ENCODE measurements at regions not wholly inside any gene's neighbourhood (a gene's known extent, or its start where the extent isn't known, plus 50 kb on each side); places are given as distances from the start of the nearest gene placed in this dataset.

DNA sequence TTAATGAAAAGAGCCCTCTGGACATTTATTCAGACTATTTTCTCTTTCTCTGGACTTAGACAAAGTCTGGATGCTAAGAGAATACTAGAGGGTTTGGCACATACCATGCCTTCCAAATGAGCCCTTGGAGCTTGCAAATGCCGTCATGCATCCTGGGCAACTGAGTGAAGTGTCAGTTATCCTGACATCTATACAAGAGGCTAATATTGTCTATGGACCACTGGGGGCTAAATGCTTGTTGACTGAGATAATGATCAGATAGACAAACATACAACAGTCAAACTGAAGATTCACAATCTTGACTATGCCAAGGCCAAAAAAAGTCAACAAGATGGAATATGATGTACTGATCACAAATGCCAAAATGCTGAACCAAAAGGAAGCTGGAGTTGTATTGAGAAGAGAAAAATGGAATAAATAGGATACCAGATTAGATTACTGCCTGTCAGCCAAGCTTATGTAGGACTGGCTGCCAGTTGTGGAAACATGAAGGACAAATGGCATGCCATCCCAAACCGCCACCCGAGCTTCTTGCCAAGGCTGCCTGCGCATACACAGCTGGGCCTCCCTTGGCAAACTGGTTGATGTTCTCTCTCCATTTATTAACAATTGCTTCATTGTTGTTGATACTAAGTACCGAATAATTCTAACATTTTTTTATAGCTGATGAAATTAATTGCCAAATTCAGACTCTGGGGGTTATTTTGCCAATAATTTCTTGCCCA lies 240.1 kb upstream of the GRAMD2B start:
- Mint-ChIP-seq H3K4me1 (ENCODE audit: low read depth) (no peaks in the 10 kb centered on the region), H3K36me3 (ENCODE audit: insufficient read depth in 2 of 2) (no peaks in the 10 kb centered on the region)

DNA sequence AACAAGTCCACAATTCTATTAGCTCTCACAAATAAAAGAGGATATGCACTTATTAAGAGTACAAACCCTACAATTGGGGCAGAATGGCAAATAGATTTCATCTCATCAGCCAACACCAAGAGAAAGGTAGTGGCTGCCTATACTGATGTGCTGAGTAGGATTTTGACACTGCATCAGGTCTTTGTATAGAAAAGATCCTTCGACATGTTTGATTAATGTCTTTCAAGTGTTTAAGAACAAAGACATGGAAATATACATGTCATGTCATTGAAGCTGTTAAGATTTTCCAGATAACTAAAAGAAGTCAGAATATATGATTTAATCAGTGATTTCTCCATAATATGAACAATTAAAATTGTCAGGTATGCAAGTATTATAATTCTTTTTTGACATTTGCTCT lies 238.7 kb upstream of the GRAMD2B start:
- Mint-ChIP-seq H3K9me3 (peaks cover 0 to 7% of the 10 kb centered on the region in 2 donors), H3K27me3 (ENCODE audit: low read depth) (no peaks in the 10 kb centered on the region)

More for the DNA sequence above, 240.1 kb upstream of the GRAMD2B start:
- DNase-seq (no peak), ATAC-seq (replicated peaks in 1 of 2) (no peak)
- no peak overlapping the region for H3K27ac Mint-ChIP-seq
- no peaks in the 10 kb centered on the region for H3K27me3 Mint-ChIP-seq (ENCODE audit: low read depth)
- H3K4me3 Mint-ChIP-seq, result no peak overlapping the region
- peaks cover 0 to 7% of the 10 kb centered on the region in 2 donors for H3K9me3 Mint-ChIP-seq

DNA sequence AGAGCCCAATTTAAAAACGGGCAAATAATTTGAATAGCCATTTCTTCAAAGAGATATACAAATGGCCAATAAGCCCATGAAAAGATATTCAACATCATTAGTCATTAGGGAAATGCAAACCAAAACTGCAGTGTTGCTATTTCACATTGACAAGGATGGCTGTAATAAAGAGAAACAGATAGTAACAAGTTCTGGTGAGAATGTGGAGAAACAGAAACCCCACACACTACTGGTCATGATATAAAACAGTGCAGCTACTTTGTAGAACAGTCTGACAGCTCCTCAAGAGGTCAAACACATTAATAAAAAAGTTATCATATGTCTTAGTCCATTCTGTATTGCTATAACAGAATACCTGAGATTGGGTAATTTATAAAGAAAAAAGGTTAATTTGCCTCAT lies 237.0 kb upstream of the GRAMD2B start:
- Mint-ChIP-seq H3K9me3 (peaks cover 0 to 7% of the 10 kb centered on the region in 2 donors), H3K27ac (no peak overlapping the region), H3K4me3 (no peak overlapping the region), H3K36me3 (ENCODE audit: insufficient read depth in 2 of 2) (no peaks in the 10 kb centered on the region), H3K4me1 (ENCODE audit: low read depth) (no peaks in the 10 kb centered on the region), H3K27me3 (ENCODE audit: low read depth) (no peaks in the 10 kb centered on the region)
- no peak for ATAC-seq (replicated peaks in 1 of 2)
- no peak for DNase-seq

More for the DNA sequence above, 238.7 kb upstream of the GRAMD2B start:
- ATAC-seq (replicated peaks in 1 of 2) (no peak), DNase-seq (no peak)
- Mint-ChIP-seq H3K4me3 (no peak overlapping the region), H3K4me1 (ENCODE audit: low read depth) (no peaks in the 10 kb centered on the region), H3K36me3 (ENCODE audit: insufficient read depth in 2 of 2) (no peaks in the 10 kb centered on the region), H3K27ac (no peak overlapping the region)

DNA sequence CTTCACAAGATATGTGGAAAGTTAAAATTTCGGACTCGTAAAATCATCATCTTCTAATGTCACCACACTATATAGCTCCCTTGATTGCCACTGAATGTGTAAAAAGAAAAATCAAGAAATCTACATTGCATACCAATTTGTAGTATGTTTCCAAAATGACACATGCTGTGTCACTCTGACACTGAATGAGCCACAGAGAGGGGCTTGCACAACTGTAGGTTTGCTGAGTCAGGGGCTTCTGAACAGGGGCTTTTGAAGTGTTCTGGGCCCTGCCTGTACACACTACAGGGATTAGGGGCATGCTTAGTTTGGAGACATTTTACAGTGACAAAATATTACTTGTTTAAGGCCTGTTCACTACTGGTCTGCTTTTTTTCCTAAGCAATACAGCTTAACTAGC lies 234.4 kb upstream of the GRAMD2B start:
- Mint-ChIP-seq H3K36me3 (ENCODE audit: insufficient read depth in 2 of 2) (no peaks in the 10 kb centered on the region), H3K27me3 (ENCODE audit: low read depth) (no peaks in the 10 kb centered on the region), H3K27ac (no peak overlapping the region), H3K9me3 (peaks cover 0 to 1% of the 10 kb centered on the region in 2 donors), H3K4me1 (ENCODE audit: low read depth) (no peaks in the 10 kb centered on the region), H3K4me3 (no peak overlapping the region)
- DNase-seq (no peak), ATAC-seq (replicated peaks in 1 of 2) (no peak)

DNA sequence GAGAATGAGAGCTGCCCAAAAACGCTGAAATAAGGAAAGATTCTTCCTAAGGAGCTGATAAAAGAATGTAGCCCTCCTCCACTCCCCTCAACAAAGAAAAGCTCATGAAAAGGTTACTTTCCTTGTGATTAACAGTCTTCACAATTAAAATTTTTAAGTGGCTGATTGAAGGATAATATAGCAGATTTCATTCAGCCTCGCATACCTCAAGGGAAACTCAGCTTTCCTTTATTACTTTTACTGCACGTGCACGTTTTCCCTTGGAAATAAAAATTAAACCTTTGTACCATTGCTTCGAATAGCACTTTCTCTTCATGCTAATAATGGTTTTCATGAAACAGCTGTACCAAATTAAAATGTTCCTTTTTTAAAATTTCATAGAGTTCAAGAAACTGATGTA lies 234.0 kb upstream of the GRAMD2B start:
- Mint-ChIP-seq H3K4me3 (no peak overlapping the region), H3K36me3 (ENCODE audit: insufficient read depth in 2 of 2) (no peaks in the 10 kb centered on the region), H3K4me1 (ENCODE audit: low read depth) (no peaks in the 10 kb centered on the region), H3K27me3 (ENCODE audit: low read depth) (no peaks in the 10 kb centered on the region), H3K27ac (no peak overlapping the region), H3K9me3 (peaks cover 0 to 1% of the 10 kb centered on the region in 2 donors)
- no peak for DNase-seq
- ATAC-seq (replicated peaks in 1 of 2), result no peak

DNA sequence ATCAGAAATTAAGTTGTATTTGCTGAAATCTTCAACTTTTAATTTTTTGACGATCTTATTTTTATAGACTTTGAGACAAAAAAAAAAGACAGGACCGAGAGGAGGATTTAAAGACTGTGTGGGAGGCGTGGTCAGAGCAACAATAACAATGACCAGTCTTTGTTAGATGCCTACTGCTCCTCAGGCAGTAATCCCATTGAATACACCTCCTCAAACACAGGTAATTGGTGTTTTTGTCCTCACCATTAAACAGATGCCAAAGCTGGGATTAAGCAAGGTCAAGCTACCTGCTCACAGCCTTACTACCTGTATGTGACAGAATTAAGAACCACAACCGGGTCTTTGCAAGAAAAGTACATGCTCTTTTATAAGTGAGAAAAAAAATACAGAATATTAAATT lies 233.3 kb upstream of the GRAMD2B start:
- DNase-seq (no peak), ATAC-seq (replicated peaks in 1 of 2) (no peak)
- Mint-ChIP-seq H3K27me3 (ENCODE audit: low read depth) (no peaks in the 10 kb centered on the region), H3K9me3 (peaks cover 0 to 1% of the 10 kb centered on the region in 2 donors), H3K4me3 (no peak overlapping the region), H3K36me3 (ENCODE audit: insufficient read depth in 2 of 2) (no peaks in the 10 kb centered on the region), H3K4me1 (ENCODE audit: low read depth) (no peaks in the 10 kb centered on the region), H3K27ac (no peak overlapping the region)

DNA sequence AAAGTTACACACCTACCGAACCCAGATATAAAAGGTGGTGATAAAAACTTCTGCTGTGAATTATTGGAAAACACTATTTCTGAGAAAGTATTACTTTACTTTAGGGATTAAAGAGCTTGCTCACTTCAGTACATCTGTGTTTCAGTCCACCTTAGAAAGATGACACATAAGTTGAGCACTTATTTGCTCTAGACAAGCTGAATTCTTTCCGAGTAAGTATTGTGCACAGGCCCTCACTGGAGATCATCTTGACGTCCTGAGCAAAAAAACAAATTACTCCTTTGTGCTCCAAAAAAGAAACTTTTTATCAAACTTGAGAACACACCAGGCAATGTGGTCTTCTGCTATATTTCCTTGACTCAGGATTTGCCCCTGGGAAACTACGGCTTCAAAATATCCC lies 231.0 kb upstream of the GRAMD2B start:
- Mint-ChIP-seq H3K4me3 (no peak overlapping the region), H3K9me3 (no peaks in the 10 kb centered on the region), H3K27me3 (ENCODE audit: low read depth) (no peaks in the 10 kb centered on the region), H3K27ac (no peak overlapping the region), H3K4me1 (ENCODE audit: low read depth) (no peaks in the 10 kb centered on the region), H3K36me3 (ENCODE audit: insufficient read depth in 2 of 2) (no peaks in the 10 kb centered on the region)
- DNase-seq (no peak), ATAC-seq (replicated peaks in 1 of 2) (no peak)

DNA sequence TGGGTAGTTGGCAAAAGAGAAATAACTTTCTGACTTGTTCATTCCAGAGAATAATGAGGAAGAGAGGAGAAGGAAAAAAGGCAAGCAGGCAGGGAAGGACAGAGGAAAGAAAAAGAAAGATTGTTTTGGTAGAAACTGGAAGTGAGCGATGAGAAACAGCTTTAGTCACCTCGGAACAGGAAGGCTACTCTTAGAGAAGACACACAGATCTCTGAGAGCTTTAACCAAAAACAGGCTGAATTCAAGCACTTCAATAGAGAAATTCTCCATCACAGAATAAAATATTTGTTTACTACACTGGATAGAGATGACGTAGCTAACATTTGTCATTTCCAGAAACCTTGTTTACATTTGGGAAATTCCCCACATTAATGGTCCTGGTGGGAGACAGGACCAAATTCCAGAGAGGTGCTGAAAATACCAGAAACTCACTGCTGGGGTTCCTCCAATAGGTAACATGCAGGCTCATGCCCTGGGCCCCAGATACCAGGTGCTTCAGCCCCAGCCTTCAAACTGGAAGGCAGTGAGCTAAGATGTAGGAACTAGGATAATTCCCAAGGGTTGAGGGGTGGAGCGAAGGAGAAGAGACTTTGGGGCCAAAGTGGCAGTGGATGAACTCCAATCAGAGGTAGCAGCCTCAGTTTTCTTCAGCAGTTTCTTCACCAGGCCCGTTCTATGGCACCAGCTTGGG lies 227.7 kb upstream of the GRAMD2B start:
- Mint-ChIP-seq H3K27ac (no peak overlapping the region), H3K27me3 (ENCODE audit: low read depth) (no peaks in the 10 kb centered on the region), H3K36me3 (ENCODE audit: insufficient read depth in 2 of 2) (no peaks in the 10 kb centered on the region), H3K9me3 (no peaks in the 10 kb centered on the region), H3K4me1 (ENCODE audit: low read depth) (no peaks in the 10 kb centered on the region), H3K4me3 (no peak overlapping the region)
- DNase-seq (no peak), ATAC-seq (replicated peaks in 1 of 2) (no peak)

DNA sequence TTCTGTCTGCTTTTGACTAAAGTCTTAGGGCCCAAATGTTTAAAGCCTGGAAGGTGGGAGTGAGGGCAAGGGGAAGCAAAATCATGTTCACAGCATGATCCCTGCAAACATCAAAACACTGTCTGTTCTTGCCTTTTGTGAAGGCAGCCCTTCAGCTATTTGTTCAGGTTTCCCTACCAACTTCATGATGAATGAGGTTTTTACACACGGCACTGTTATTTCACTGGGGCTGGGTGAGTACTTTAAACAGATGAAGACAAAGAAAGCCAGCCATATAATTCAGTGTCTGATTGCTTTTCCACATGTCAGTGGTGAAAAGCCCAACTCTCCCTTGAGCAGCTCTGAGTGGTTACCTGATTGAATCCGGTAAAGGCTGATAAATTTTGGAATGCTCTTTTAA lies 224.7 kb upstream of the GRAMD2B start:
- no peak overlapping the region for H3K4me3 Mint-ChIP-seq
- DNase-seq, result no peak

DNA sequence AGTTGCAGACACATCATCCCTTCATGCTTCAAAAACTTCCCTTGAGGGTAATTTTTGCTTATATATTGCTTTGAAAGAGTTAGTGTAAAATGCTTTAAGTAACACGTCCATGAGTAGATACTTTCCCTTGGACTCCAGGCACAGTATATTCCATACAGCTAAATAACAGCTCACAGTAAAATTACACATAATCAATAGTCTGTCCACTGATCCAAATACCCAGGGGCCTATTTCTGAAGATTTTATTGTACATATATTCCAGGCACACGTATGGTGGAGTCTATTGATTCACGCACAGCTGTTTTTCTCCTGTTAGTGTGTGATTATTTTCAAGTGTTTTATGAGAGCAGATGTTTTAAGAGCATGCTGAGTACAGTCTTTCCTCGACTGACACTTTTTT lies 223.7 kb upstream of the GRAMD2B start:
- no peak for ATAC-seq (replicated peaks in 1 of 2)

More for the DNA sequence above, 224.7 kb upstream of the GRAMD2B start:
- no peaks in the 10 kb centered on the region for H3K27me3 Mint-ChIP-seq (ENCODE audit: low read depth)
- no peaks in the 10 kb centered on the region for H3K36me3 Mint-ChIP-seq (ENCODE audit: insufficient read depth in 2 of 2)
- ATAC-seq (replicated peaks in 1 of 2), result no peak
- H3K9me3 Mint-ChIP-seq, result peaks cover 1 to 3% of the 10 kb centered on the region in 2 donors
- no peaks in the 10 kb centered on the region for H3K4me1 Mint-ChIP-seq (ENCODE audit: low read depth)
- no peak overlapping the region for H3K27ac Mint-ChIP-seq

DNA sequence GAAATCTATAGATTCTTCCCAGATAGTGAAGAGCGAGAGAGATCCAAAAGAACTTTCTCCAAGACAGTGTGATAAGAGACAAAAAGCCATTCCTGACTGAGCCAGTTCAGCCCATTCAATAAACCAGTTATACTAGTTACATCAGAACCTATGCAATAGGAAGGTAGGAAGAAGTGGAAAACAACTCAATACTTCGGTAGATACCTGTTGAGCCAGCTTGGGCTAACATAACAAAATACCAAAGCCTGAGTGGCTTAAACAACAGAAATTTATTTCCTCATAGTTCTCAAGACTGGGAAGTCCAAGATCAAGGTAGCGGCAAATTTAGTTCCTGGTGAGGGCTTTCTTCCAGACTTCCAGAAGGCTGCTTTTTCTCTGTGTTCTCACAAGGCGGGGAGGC lies 214.5 kb upstream of the GRAMD2B start:
- DNase-seq, result no peak
- no peak for ATAC-seq (replicated peaks in 1 of 2)
- no peaks in the 10 kb centered on the region for H3K4me1 Mint-ChIP-seq (ENCODE audit: low read depth)
- H3K36me3 Mint-ChIP-seq (ENCODE audit: insufficient read depth in 2 of 2), result no peaks in the 10 kb centered on the region
- no peaks in the 10 kb centered on the region for H3K27me3 Mint-ChIP-seq (ENCODE audit: low read depth)
- peaks cover 4 to 12% of the 10 kb centered on the region in 2 donors for H3K9me3 Mint-ChIP-seq
- H3K4me3 Mint-ChIP-seq, result no peak overlapping the region
- no peak overlapping the region for H3K27ac Mint-ChIP-seq

More for the DNA sequence above, 223.7 kb upstream of the GRAMD2B start:
- Mint-ChIP-seq H3K9me3 (peaks cover 1 to 3% of the 10 kb centered on the region in 2 donors), H3K27ac (no peak overlapping the region), H3K4me3 (no peak overlapping the region), H3K4me1 (ENCODE audit: low read depth) (no peaks in the 10 kb centered on the region), H3K27me3 (ENCODE audit: low read depth) (no peaks in the 10 kb centered on the region), H3K36me3 (ENCODE audit: insufficient read depth in 2 of 2) (no peaks in the 10 kb centered on the region)
- no peak for DNase-seq

DNA sequence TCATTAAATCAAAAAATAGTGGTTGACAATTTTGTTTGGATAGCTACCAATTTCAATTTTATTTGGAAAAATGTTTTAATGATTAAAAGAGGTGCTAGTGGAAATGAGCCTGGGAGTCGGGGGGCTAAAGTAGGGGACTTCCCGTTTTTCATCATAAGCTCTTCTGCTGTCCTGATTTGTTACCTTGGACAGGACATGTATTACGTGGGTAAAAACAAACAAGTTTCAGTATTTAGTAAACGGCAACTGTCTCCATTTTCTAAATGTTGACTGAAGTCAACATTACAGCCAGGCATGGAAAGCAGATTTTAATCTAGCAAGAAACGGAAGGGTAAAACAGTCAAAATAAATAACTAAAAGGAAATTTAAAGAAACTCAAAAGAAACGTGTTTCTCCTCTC lies 212.3 kb upstream of the GRAMD2B start:
- DNase-seq, result no peak
- H3K27ac Mint-ChIP-seq, result no peak overlapping the region
- H3K9me3 Mint-ChIP-seq, result peaks cover 2 to 10% of the 10 kb centered on the region in 2 donors
- no peaks in the 10 kb centered on the region for H3K36me3 Mint-ChIP-seq (ENCODE audit: insufficient read depth in 2 of 2)
- H3K4me1 Mint-ChIP-seq (ENCODE audit: low read depth), result no peaks in the 10 kb centered on the region
- no peak for ATAC-seq (replicated peaks in 1 of 2)
- H3K27me3 Mint-ChIP-seq (ENCODE audit: low read depth), result no peaks in the 10 kb centered on the region
- H3K4me3 Mint-ChIP-seq, result no peak overlapping the region

DNA sequence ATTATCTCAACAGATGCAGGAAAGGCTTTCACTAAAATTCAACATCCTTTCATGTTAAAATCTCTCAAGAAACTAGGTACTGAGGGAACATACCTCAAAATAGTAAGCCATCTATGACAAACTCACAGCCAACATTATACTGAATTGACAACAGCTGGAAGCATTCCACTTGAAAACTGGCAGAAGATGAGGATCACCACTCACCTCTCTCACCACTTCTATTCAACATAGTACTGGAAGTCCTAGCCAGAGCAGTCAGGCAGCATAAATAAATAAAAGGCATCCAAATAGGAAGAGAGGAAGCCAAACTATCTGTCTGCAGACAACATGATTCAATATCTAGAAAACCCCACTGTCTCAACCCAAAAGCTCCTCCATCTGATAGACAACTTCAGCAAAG lies 203.6 kb upstream of the GRAMD2B start:
- Mint-ChIP-seq H3K4me1 (ENCODE audit: low read depth) (no peaks in the 10 kb centered on the region), H3K27ac (no peak overlapping the region)
- DNase-seq, result no peak

DNA sequence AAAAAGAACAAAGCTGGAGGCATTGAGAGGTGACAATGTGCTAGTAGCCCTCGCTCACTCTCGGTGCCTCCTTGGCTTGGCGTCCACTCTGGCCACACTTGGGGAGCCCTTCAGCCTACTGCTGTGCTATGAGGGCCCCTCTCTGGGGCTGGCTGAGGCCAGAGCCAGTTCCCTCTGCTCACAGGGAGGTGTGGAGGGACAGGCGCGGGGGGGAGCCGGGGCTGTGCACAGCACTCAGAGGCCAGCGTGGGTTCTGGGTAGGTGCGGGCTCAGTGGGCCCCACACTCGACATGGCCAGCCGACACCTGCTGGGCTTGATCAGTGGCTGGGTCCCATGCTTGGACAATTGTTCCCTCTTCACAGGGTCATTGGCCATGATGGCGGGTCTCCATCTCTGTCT lies 202.5 kb upstream of the GRAMD2B start:
- Mint-ChIP-seq H3K4me1 (ENCODE audit: low read depth) (no peaks in the 10 kb centered on the region), H3K4me3 (no peak overlapping the region), H3K27me3 (ENCODE audit: low read depth) (no peaks in the 10 kb centered on the region), H3K9me3 (peaks cover 7 to 9% of the 10 kb centered on the region in 2 donors), H3K27ac (no peak overlapping the region), H3K36me3 (ENCODE audit: insufficient read depth in 2 of 2) (no peaks in the 10 kb centered on the region)
- DNase-seq, result no peak
- no peak for ATAC-seq (replicated peaks in 1 of 2)

More for the DNA sequence above, 203.6 kb upstream of the GRAMD2B start:
- H3K36me3 Mint-ChIP-seq (ENCODE audit: insufficient read depth in 2 of 2), result no peaks in the 10 kb centered on the region
- ATAC-seq (replicated peaks in 1 of 2), result no peak
- peaks cover 7 to 8% of the 10 kb centered on the region in 2 donors for H3K9me3 Mint-ChIP-seq
- H3K4me3 Mint-ChIP-seq, result no peak overlapping the region
- no peaks in the 10 kb centered on the region for H3K27me3 Mint-ChIP-seq (ENCODE audit: low read depth)
